ENCODE measurements at regions not wholly inside any gene's neighbourhood (a gene's known extent, or its start where the extent isn't known, plus 50 kb on each side); places are given as distances from the start of the nearest gene placed in this dataset.

- no peak for DNase-seq (ENCODE audit: low spot score)
- POLR2A ChIA-PET, result no interaction called here
- intact Hi-C loops (cut with micrococcal nuclease; ENCODE audit: unreplicated experiment), result no loop called here
- no peaks in the 10 kb centered on the region for H3K9me2 ChIP-seq (ENCODE audit: insufficient read depth, low read length)
- H3K4me3 ChIP-seq (ENCODE audit: low read depth, low read length, poor library complexity, severe bottlenecking), result no peak overlapping the region
- H3K79me2 ChIP-seq (ENCODE audit: insufficient read depth, low read depth, low read length), result no peaks in the 10 kb centered on the region
- H4K20me1 ChIP-seq (ENCODE audit: insufficient read depth, low read length), result no peaks in the 10 kb centered on the region
- no peak overlapping the region for H2AFZ ChIP-seq (ENCODE audit: low read length)
- no peaks in the 10 kb centered on the region for H3K36me3 ChIP-seq (ENCODE audit: insufficient read depth, low read length)
- TF ChIP-seq CTCF (conservative IDR thresholded peaks at IDR 0.05; ENCODE audit: low read length), result no peak
- TF ChIP-seq EZH2phosphoT487 (IDR thresholded peaks at IDR 0.05; ENCODE audit: borderline replicate concordance, low read depth, low read length), result no peak
- H3K4me1 ChIP-seq (ENCODE audit: insufficient read depth, low read length, poor library complexity, severe bottlenecking), result no peaks in the 10 kb centered on the region
- H3K4me2 ChIP-seq (ENCODE audit: low read length), result no peak overlapping the region
- H3K27ac ChIP-seq (ENCODE audit: low read depth, low read length, poor library complexity, severe bottlenecking), result no peak overlapping the region
- H3K9me3 ChIP-seq (ENCODE audit: low read length), result peaks cover 5% of the 10 kb centered on the region; the same call in 1 of the 2 replicates
- CTCF ChIA-PET (ENCODE audit: unreplicated experiment), result no interaction called here
- BruUV-seq (replicated peaks), result no TSS peak
These were observed 545.0 kb downstream of the TMA16 start for GRCh38 chr4:164039482-164039881.

GRCh38 chr4:164056426-164057142, 562.1 kb downstream of the TMA16 start:
- no peaks in the 10 kb centered on the region for H3K79me2 ChIP-seq (ENCODE audit: insufficient read depth, low read depth, low read length)
- no TSS peak for BruUV-seq (replicated peaks)
- no peak overlapping the region for H3K4me2 ChIP-seq (ENCODE audit: low read length)
- ChIA-PET POLR2A (no interaction called here), CTCF (ENCODE audit: unreplicated experiment) (no interaction called here)
- no peak overlapping the region for H2AFZ ChIP-seq (ENCODE audit: low read length)
- H3K36me3 ChIP-seq (ENCODE audit: insufficient read depth, low read length), result no peaks in the 10 kb centered on the region
- intact Hi-C loops (cut with micrococcal nuclease; ENCODE audit: unreplicated experiment), result no loop called here
- no peak overlapping the region for H3K27ac ChIP-seq (ENCODE audit: low read depth, low read length, poor library complexity, severe bottlenecking)
- DNase-seq (ENCODE audit: low spot score), result no peak
- H3K9me3 ChIP-seq (ENCODE audit: low read length), result no peaks in the 10 kb centered on the region
- H3K9me2 ChIP-seq (ENCODE audit: insufficient read depth, low read length), result no peaks in the 10 kb centered on the region
- no peaks in the 10 kb centered on the region for H3K4me1 ChIP-seq (ENCODE audit: insufficient read depth, low read length, poor library complexity, severe bottlenecking)
- TF ChIP-seq EZH2phosphoT487 (IDR thresholded peaks at IDR 0.05; ENCODE audit: borderline replicate concordance, low read depth, low read length) (no peak), CTCF (conservative IDR thresholded peaks at IDR 0.05; ENCODE audit: low read length) (no peak)
- H3K4me3 ChIP-seq (ENCODE audit: low read depth, low read length, poor library complexity, severe bottlenecking), result no peak overlapping the region
- no peaks in the 10 kb centered on the region for H4K20me1 ChIP-seq (ENCODE audit: insufficient read depth, low read length)

GRCh38 chr4:164058776-164059445, 564.4 kb downstream of the TMA16 start:
- H3K9me2 ChIP-seq (ENCODE audit: insufficient read depth, low read length), result no peaks in the 10 kb centered on the region
- no peak overlapping the region for H3K27ac ChIP-seq (ENCODE audit: low read depth, low read length, poor library complexity, severe bottlenecking)
- no peak overlapping the region for H2AFZ ChIP-seq (ENCODE audit: low read length)
- H3K36me3 ChIP-seq (ENCODE audit: insufficient read depth, low read length), result no peaks in the 10 kb centered on the region
- TF ChIP-seq EZH2phosphoT487 (IDR thresholded peaks at IDR 0.05; ENCODE audit: borderline replicate concordance, low read depth, low read length), result no peak
- TF ChIP-seq CTCF (conservative IDR thresholded peaks at IDR 0.05; ENCODE audit: low read length), result no peak
- H3K4me1 ChIP-seq (ENCODE audit: insufficient read depth, low read length, poor library complexity, severe bottlenecking), result no peaks in the 10 kb centered on the region
- H3K4me2 ChIP-seq (ENCODE audit: low read length), result no peak overlapping the region
- intact Hi-C loops (cut with micrococcal nuclease; ENCODE audit: unreplicated experiment), result no loop called here
- no peaks in the 10 kb centered on the region for H3K79me2 ChIP-seq (ENCODE audit: insufficient read depth, low read depth, low read length)
- BruUV-seq (replicated peaks), result no TSS peak
- CTCF ChIA-PET (ENCODE audit: unreplicated experiment), result no interaction called here
- H4K20me1 ChIP-seq (ENCODE audit: insufficient read depth, low read length), result no peaks in the 10 kb centered on the region
- POLR2A ChIA-PET, result no interaction called here
- H3K9me3 ChIP-seq (ENCODE audit: low read length), result no peaks in the 10 kb centered on the region
- no peak for DNase-seq (ENCODE audit: low spot score)
- no peak overlapping the region for H3K4me3 ChIP-seq (ENCODE audit: low read depth, low read length, poor library complexity, severe bottlenecking)

Measured in OCI-LY7 (cell line).